IMR-90 (cell line): ENCODE measurements at regions not wholly inside any gene's neighbourhood (a gene's known extent, or its start where the extent isn't known, plus 50 kb on each side); places are given as distances from the start of the nearest gene placed in this dataset.

Experiments
- ATAC-seq: fragments of 200-7000 bp; cut with Tn5 transposase; 2 replicates; pipeline ENCODE4 v1.9.1; 2020; ENCODE audit warnings: low read depth, mild to moderate bottlenecking, moderate library complexity
- BruUV-seq: library from RNA; stranded (reverse); fragments of 400-500 nt; replicated peaks from 2 replicates; lab custom pipeline; 2021; lab: Mats Ljungman, UMichigan
- CTCF ChIA-PET: fragments of 300-600 bp; formaldehyde crosslinking; extraction: SDS; loops from one replicate; lab custom pipeline; 2021; ENCODE audit warnings: antibody characterized with exemption; lab: Yijun Ruan, JAX
- POLR2A ChIA-PET: fragments of 300-600 bp; sonication (Branson Sonifier 250); formaldehyde crosslinking; loops from one replicate; lab custom pipeline; 2022; ENCODE audit warnings: antibody characterized with exemption; ENCODE audit not compliant: unreplicated experiment; lab: Charles Lee
- DNase-seq: peaks from one replicate; pipeline ENCODE4 v3.0.0; 2013
- H2AFZ ChIP-seq: replicated peaks from 2 replicates; pipeline ENCODE3; 2013; ENCODE audit warnings: low read length, mild to moderate bottlenecking; ENCODE audit not compliant: poor library complexity
- H2AK5ac ChIP-seq: 2 replicates; pipeline ENCODE4 v1.6.1; 2013; ENCODE audit warnings: low read depth, low read length, inconsistent platforms
- H2AK9ac ChIP-seq: replicated peaks from 2 replicates; pipeline ENCODE3; 2013; ENCODE audit warnings: mild to moderate bottlenecking, low read depth, low read length, moderate library complexity; ENCODE audit not compliant: poor library complexity
- H2BK120ac ChIP-seq: 2 replicates; pipeline ENCODE4 v1.6.1; 2013; ENCODE audit warnings: low read depth, low read length, inconsistent platforms
- H2BK15ac ChIP-seq: 3 replicates; pipeline ENCODE4 v1.6.1; 2013; ENCODE audit warnings: low read depth, low read length, inconsistent platforms
- H2BK20ac ChIP-seq: 2 replicates; pipeline ENCODE4 v1.6.1; 2013; ENCODE audit warnings: low read depth, mild to moderate bottlenecking, inconsistent platforms, low read length, moderate library complexity
- H2BK5ac ChIP-seq: 2 replicates; pipeline ENCODE4 v1.6.1; 2013; ENCODE audit warnings: mild to moderate bottlenecking, low read depth, low read length, inconsistent platforms; ENCODE audit not compliant: poor library complexity, severe bottlenecking
- H3K14ac ChIP-seq: replicated peaks from 2 replicates; pipeline ENCODE4 v1.6.1; 2013; ENCODE audit warnings: low read depth, low read length, inconsistent platforms
- H3K18ac ChIP-seq: 2 replicates; pipeline ENCODE4 v1.6.1; 2013; ENCODE audit warnings: low read depth, low read length, control low read depth
- H3K23ac ChIP-seq: 2 replicates; pipeline ENCODE4 v1.6.1; 2013; ENCODE audit warnings: low read depth, low read length, inconsistent platforms
- H3K27ac ChIP-seq: 2 replicates; pipeline ENCODE4 v1.5.1; 2013; ENCODE audit warnings: mild to moderate bottlenecking, control low read depth, low read length; ENCODE audit not compliant: insufficient read depth
- H3K27me3 ChIP-seq: 2 replicates; pipeline ENCODE4 v1.6.1; 2013; ENCODE audit warnings: low read length; ENCODE audit not compliant: control insufficient read depth, insufficient read depth
- H3K36me3 ChIP-seq: 2 replicates; pipeline ENCODE4 v1.6.1; 2013; ENCODE audit warnings: low read length, mixed read lengths; ENCODE audit not compliant: control insufficient read depth, insufficient read depth
- H3K4ac ChIP-seq: 2 replicates; pipeline ENCODE4 v1.6.1; 2013; ENCODE audit warnings: low read depth, low read length, inconsistent platforms
- H3K4me1 ChIP-seq: 2 replicates; pipeline ENCODE4 v1.6.1; 2013; ENCODE audit warnings: low read length, mixed read lengths; ENCODE audit not compliant: control insufficient read depth, insufficient read depth
- H3K4me2 ChIP-seq: 2 replicates; pipeline ENCODE4 v1.6.1; 2013; ENCODE audit warnings: low read depth, mild to moderate bottlenecking, control low read depth, low read length, moderate library complexity
- H3K4me3 ChIP-seq: 2 replicates; pipeline ENCODE4 v1.5.1; 2013; ENCODE audit warnings: low read depth, mild to moderate bottlenecking, control low read depth, low read length, moderate library complexity; ENCODE audit not compliant: insufficient read depth
- H3K56ac ChIP-seq: 2 replicates; pipeline ENCODE4 v1.6.1; 2013; ENCODE audit warnings: low read length, inconsistent platforms; ENCODE audit not compliant: insufficient read depth; ENCODE audit errors: extremely low read depth
- H3K79me1 ChIP-seq, 2 experiments: 2 replicates each; pipeline ENCODE4 v1.6.1; 2013; ENCODE audit warnings: low read length in 2 of 2, inconsistent platforms in 1 of 2, low read depth in 1 of 2
- H3K9ac ChIP-seq: 2 replicates; pipeline ENCODE4 v1.6.1; 2013; ENCODE audit warnings: low read depth, low read length, control low read depth
- H3K9me1 ChIP-seq: 2 replicates; pipeline ENCODE4 v1.6.1; 2013; ENCODE audit warnings: low read length, inconsistent platforms; ENCODE audit not compliant: insufficient read depth
- H3K9me3 ChIP-seq: 2 replicates; pipeline ENCODE4 v1.6.1; 2013; ENCODE audit warnings: low read length; ENCODE audit not compliant: control insufficient read depth, insufficient read depth
- H4K20me1 ChIP-seq: 2 replicates; pipeline ENCODE4 v1.6.1; 2013; ENCODE audit warnings: low read length, inconsistent platforms; ENCODE audit not compliant: insufficient read depth
- H4K5ac ChIP-seq: 2 replicates; pipeline ENCODE4 v1.6.1; 2013; ENCODE audit warnings: mild to moderate bottlenecking, low read depth, low read length, control low read depth
- H4K8ac ChIP-seq, 2 experiments: 2 replicates each; pipeline ENCODE4 v1.6.1; 2013; ENCODE audit warnings: low read depth in 2 of 2, low read length in 2 of 2, control low read depth in 1 of 2, inconsistent platforms in 1 of 2
- H4K91ac ChIP-seq: 2 replicates; pipeline ENCODE4 v1.6.1; 2013; ENCODE audit warnings: low read depth, low read length, inconsistent platforms; ENCODE audit not compliant: insufficient read depth
- BHLHE40 ChIP-seq: fragments of 150-350 bp; IDR thresholded peaks from 2 replicates; pipeline ENCODE4 v1.6.1; 2016; ENCODE audit warnings: mild to moderate bottlenecking, low read depth, low read length
- CEBPB ChIP-seq: IDR thresholded peaks from 2 replicates; pipeline ENCODE4 v1.6.1; 2012; ENCODE audit warnings: low read depth, low read length, improper control_type of control experiment
- FOS ChIP-seq: fragments of 150-350 bp; IDR thresholded peaks from 2 replicates; pipeline ENCODE4 v1.6.1; 2016; ENCODE audit warnings: low read depth, low read length
- MAFK ChIP-seq: IDR thresholded peaks from 2 replicates; pipeline ENCODE4 v1.6.1; 2012; ENCODE audit warnings: low read depth, low read length, improper control_type of control experiment
- MAZ ChIP-seq: IDR thresholded peaks from 2 replicates; pipeline ENCODE4 v1.6.1; 2012; ENCODE audit warnings: low read depth, mild to moderate bottlenecking, low read length, improper control_type of control experiment, moderate library complexity, borderline replicate concordance
- MXI1 ChIP-seq: IDR thresholded peaks from 2 replicates; pipeline ENCODE4 v1.6.1; 2012; ENCODE audit warnings: low read depth, mild to moderate bottlenecking, low read length, moderate library complexity, borderline replicate concordance
- NFE2L2 ChIP-seq: fragments of 150-350 bp; IDR thresholded peaks from 2 replicates; pipeline ENCODE4 v1.6.1; 2016; ENCODE audit warnings: low read depth, mild to moderate bottlenecking, low read length
- POLR2A ChIP-seq: IDR thresholded peaks from 2 replicates; pipeline ENCODE4 v1.6.1; 2012; ENCODE audit warnings: mild to moderate bottlenecking, low read depth, low read length
- RAD21 ChIP-seq: IDR thresholded peaks from 2 replicates; pipeline ENCODE4 v1.6.1; 2012; ENCODE audit warnings: low read length, improper control_type of control experiment
- RCOR1 ChIP-seq: IDR thresholded peaks from 2 replicates; pipeline ENCODE4 v1.6.1; 2012; ENCODE audit warnings: mild to moderate bottlenecking, low read length, improper control_type of control experiment; ENCODE audit not compliant: insufficient replicate concordance
- RFX5 ChIP-seq: IDR thresholded peaks from 2 replicates; pipeline ENCODE4 v1.8.0; 2012; ENCODE audit warnings: low read depth, mild to moderate bottlenecking, low read length, moderate library complexity
- USF2 ChIP-seq: fragments of 150-350 bp; IDR thresholded peaks from 2 replicates; pipeline ENCODE4 v1.6.1; 2017; ENCODE audit warnings: mild to moderate bottlenecking, antibody characterized with exemption, low read length, low read depth
- WGBS, 2 experiments: methylation state at CpG; one replicate each; pipeline versions ENCODE4 v1.1.5 to v1.1.7; 2013; ENCODE audit warnings: missing lambda C conversion rate in 2 of 2; ENCODE audit not compliant: insufficient read length in 1 of 2; ENCODE audit errors: extremely low coverage in 2 of 2; 5-methylcytosine and 5-hydroxymethylcytosine counted together
- dilution Hi-C: fragments of 300-500 bp; cut with HindIII; formaldehyde crosslinking; loops from one replicate; pipeline ENCODE4 v1.14.3; 2018; ENCODE audit warnings: low sequenced_read_pairs; ENCODE audit not compliant: unreplicated experiment
- in situ Hi-C: fragments of 300-500 bp; cut with MboI; formaldehyde crosslinking; loops from 3 replicates; pipeline ENCODE4 v1.14.3; 2019; ENCODE audit warnings: low sequenced_read_pairs, inconsistent platforms, mixed read lengths
- intact Hi-C: fragments of 100-400 bp; cut with micrococcal nuclease; formaldehyde crosslinking; loops from 2 replicates; pipeline ENCODE4 v1.10.0; 2022
- TF ChIP-seq, protein P1 (sequence below): conservative IDR thresholded peaks from 2 replicates; pipeline ENCODE4 v1.5.1; 2012; ENCODE audit warnings: mild to moderate bottlenecking, low read depth, low read length, improper control_type of control experiment

DNA sequence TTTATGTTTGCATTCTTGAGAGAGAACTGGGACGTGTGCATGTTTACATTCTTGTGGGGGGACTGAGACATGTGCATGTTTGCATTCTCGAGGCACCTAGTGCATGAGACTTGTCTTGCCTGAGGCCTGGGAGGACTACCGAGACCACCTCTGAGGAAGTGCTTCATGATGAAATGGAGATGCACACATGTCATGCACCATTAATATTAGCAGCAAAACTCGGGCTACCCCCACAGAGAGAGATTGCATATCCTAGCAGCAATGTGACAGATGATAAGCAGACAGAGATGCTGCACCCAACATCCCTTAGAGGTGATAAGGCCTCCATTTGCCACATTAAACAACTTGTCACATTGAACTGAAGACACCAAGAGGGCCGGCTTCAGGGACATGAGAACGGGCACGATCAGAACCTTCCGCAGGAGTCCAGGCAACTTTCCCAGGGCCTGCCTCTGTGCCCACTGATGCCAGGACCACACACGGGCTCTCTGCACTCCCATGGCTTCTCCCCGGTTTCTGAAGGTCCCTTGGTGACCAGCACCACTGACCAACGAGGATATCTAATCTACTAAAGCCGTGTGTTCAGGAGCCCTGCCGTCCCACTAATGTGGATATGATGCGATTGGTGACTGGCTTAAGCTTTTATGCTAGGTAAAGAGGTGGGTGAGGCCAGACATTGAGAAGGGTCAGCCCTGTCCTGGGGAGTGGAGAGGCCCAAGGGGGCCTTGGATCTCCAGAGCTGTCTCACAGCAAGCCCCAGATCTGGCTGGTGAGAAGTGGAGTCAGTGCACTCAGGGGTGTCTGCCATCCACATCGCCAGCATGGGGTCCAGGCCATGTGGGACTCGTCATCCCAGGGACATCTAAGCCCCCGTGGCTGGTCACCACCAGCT, 208.3 kb downstream of the NDUFA10 start:
- no peak overlapping the region for H2AK9ac ChIP-seq
- H2AK5ac ChIP-seq: no peak overlapping the region
- H3K36me3 ChIP-seq: no peaks in the 10 kb centered on the region
- no peak overlapping the region for H4K91ac ChIP-seq
- no peak overlapping the region for H3K4me2 ChIP-seq
- no peak overlapping the region for H2AFZ ChIP-seq
- H3K56ac ChIP-seq: no peak overlapping the region
- no peak overlapping the region for H2BK15ac ChIP-seq
- ATAC-seq: no peak
- H4K8ac ChIP-seq: no peak overlapping the region
- no peak overlapping the region for H3K4ac ChIP-seq
- no peaks in the 10 kb centered on the region for H3K79me1 ChIP-seq
- POLR2A ChIA-PET: no interaction called here
- H4K20me1 ChIP-seq: no peaks in the 10 kb centered on the region
- H3K9me3 ChIP-seq: peaks cover 45% of the 10 kb centered on the region
- CTCF ChIA-PET: no interaction called here
- no peak overlapping the region for H3K9ac ChIP-seq
- no peak overlapping the region for H4K5ac ChIP-seq
- BruUV-seq: no TSS peak
- DNase-seq: no peak
- TF ChIP-seq RAD21 (no peak), RCOR1 (no peak), CEBPB (no peak), POLR2A (no peak), MAZ (no peak), FOS (no peak), MXI1 (no peak), BHLHE40 (no peak), USF2 (no peak), MAFK (no peak), RFX5 (no peak), NFE2L2 (no peak)
- TF ChIP-seq, protein P1, sequence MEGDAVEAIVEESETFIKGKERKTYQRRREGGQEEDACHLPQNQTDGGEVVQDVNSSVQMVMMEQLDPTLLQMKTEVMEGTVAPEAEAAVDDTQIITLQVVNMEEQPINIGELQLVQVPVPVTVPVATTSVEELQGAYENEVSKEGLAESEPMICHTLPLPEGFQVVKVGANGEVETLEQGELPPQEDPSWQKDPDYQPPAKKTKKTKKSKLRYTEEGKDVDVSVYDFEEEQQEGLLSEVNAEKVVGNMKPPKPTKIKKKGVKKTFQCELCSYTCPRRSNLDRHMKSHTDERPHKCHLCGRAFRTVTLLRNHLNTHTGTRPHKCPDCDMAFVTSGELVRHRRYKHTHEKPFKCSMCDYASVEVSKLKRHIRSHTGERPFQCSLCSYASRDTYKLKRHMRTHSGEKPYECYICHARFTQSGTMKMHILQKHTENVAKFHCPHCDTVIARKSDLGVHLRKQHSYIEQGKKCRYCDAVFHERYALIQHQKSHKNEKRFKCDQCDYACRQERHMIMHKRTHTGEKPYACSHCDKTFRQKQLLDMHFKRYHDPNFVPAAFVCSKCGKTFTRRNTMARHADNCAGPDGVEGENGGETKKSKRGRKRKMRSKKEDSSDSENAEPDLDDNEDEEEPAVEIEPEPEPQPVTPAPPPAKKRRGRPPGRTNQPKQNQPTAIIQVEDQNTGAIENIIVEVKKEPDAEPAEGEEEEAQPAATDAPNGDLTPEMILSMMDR: no peak
- no peak overlapping the region for H3K27ac ChIP-seq
- no peaks in the 10 kb centered on the region for H3K4me1 ChIP-seq
- H2BK20ac ChIP-seq: no peak overlapping the region
- H2BK120ac ChIP-seq: no peak overlapping the region
- H3K4me3 ChIP-seq: no peak overlapping the region
- in situ Hi-C loops: no loop called here
- H2BK5ac ChIP-seq: no peak overlapping the region
- no peak overlapping the region for H3K14ac ChIP-seq
- dilution Hi-C loops: no loop called here
- no peak overlapping the region for H3K23ac ChIP-seq
- H3K27me3 ChIP-seq: no peaks in the 10 kb centered on the region
- no peak overlapping the region for H3K18ac ChIP-seq
- intact Hi-C loops: no loop called here
- 51% methylated on average over 6 of the region's 17 CpGs; no CpG with 5 or more reads in 1 of the 2 experiments for WGBS, 2 experiments
- H3K9me1 ChIP-seq: no peaks in the 10 kb centered on the region
